ENCODE measurements at regions not wholly inside any gene's neighbourhood (a gene's known extent, or its start where the extent isn't known, plus 50 kb on each side); places are given as distances from the start of the nearest gene placed in this dataset.
"Not testable (repeated sequence)": the region's sequence is repeated elsewhere in the genome, so short reads cannot be mapped to it uniquely, and the experiment has no call there.

DNA sequence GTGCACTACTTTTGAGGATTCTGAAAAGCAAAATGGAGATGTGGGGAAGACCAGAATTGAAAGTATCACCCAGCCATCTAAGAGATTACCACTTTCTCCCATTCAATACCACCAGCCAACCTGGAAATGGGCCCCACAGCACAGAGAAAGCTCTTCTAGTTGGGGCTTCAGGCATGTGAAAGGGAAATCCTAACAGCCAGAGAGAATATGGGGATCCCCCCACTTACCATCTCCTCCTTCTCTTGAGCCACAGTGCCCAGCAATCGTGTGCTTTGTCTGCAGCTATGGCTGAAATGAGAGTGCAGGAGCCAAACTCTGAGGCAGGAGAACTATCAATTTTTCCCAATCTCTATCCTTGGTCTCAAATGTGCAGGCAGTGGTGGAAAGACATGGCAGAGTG is 173.2 kb upstream of the KCTD7 start:
- not testable (repeated sequence) for FAIRE-seq; DNase-seq (ENCODE audit: insufficient read length, low spot score)

DNA sequence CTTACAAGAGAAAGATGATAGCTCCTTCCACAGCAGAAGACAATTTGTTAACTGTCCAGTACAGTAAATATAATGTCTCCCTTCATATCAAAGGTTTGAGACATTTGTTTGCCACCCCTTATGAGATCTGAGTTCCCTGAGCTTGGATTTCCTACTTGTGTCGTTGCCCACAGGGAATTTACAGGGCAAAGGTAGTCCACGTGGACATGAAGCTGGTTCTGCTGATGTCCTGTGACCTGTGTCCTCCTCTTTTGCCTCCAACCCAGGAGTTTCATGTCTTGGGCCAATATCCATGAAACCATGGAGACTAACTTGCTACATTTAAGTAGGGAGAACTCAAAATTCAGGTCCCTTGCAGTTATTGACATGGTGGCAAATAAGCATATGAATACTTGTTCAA is 172.2 kb upstream of the KCTD7 start:
- not testable (repeated sequence) for FAIRE-seq; DNase-seq (ENCODE audit: insufficient read length, low spot score)

DNA sequence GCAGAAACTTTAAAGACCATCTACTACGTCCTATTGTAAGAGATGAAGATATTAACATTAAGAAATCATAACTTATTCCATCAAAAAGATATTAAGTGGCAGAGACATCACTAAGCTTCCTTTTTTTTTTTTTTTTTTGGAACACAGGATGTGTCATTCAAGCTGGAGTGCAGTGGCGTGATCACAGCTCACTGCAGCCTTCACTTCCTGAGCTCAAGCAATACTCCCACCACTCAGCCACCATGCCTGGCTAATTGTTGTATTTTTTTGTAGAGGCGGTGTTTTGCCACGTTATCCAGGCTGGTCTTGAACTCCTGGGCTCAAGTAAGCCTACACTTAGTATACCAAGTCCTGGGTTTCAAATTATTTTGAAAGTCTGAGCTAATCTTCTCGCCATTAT is 169.7 kb upstream of the KCTD7 start:
- DNase-seq (ENCODE audit: insufficient read length, low spot score) = not testable (repeated sequence)

DNA sequence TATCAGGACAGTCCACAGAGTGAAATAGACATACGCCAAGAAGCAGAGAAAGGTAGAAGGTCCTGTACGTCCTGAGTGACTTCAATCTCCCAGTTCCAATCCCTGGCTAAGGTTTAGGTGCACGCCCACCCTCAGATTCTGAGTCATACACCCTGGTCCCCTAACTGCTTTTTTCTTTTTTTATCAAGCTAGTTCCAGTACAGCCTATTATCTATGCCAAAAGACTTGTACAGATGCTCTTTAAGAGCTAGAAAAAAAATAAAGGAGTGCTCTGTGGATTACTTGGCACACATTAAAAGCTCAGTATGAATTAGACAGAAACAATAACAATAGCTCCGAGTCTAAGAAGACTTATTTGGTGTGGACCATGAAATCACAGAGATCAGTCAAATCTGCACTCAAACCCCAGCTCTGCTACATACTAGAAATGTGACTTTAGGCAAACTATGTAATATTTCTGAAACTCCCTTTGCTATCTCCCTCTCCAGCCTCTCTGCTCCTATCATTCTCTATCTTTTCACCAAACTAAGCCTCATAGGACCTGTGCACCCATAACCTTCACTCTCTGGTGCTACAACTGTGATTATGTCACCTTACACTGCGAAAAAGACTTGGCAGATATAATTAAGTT is 168.8 kb upstream of the KCTD7 start:
- not testable (repeated sequence) for FAIRE-seq; DNase-seq (ENCODE audit: insufficient read length, low spot score)

More for the DNA sequence above, 169.7 kb upstream of the KCTD7 start:
- FAIRE-seq = not testable (repeated sequence)

DNA sequence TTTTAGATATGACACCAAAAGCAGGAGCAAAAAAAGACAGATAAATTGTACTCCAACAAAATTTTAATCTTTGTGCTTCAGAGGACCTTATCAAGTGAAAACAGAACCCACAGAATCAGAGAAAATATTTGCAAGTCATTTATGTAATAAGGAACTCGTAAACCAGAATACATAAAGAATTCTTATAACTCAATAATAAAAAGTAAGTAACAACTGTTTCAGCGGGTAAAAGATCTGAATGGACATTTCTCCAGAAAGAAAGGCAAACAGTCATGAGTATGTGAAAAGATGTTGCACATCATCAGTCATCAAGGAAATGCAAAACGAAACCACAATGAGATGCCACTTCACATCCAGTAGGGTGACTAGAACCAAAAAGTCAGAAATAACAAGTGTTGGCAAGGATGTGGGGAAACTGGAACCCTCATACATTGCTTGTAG is 167.7 kb upstream of the KCTD7 start:
- DNase-seq (ENCODE audit: insufficient read length, low spot score) = no peak
- no peak for FAIRE-seq

DNA sequence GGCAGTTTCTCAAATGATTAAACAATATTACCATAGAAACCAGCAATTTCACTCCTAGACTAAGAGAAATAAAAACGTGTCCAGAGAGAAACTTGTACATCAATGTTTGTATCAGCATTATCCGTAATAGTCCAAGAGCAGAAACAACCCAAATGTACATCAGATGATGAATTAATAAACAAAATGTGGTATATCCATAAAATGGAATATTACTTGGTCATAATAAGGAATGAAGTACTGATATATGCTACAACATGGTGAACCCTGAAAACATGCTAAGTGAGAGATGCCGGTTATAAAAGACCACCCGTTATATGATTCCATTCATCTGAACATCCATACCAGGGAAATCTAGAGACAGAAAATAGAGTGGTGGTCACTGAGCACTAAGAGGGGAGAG is 167.3 kb upstream of the KCTD7 start:
- FAIRE-seq; DNase-seq (ENCODE audit: insufficient read length, low spot score): not testable (repeated sequence)

DNA sequence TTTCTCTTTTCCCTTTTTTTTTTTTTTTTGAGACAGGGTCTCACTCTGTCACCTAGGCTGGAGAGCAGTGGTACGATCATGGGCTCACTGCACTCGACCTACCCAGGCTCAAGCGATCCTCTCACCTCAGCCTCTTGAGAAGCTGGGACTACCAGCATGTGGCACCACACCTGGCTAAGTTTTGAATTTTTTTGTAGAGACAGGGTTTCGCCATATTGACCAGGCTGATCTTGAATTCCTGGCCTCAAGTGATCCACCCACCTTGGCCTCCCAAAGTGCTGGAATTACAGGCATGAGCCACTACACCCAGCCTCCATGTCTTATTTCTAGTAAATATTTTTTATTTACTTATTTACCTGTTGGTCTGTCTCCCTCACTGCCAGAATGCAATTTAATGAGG is 165.8 kb upstream of the KCTD7 start:
- not testable (repeated sequence) for DNase-seq (ENCODE audit: insufficient read length, low spot score); FAIRE-seq

DNA sequence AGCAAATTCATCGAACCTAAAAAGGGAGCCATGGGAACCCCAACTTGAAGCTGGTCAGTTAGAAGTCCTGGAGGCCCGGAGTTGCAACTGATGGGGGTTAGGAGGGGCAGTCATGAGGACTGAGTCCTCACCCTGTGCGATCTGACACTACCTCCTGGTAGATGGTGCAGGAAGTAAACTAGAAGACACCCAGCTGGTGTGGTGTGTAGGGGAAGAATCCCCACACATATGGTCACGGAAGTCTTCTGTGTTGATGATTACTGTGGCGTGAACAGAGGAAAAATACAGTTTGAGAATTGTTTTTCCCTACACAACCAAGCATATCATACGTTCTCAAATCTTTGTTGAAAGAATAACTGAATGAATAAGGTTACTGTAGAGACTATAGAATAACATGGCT is 164.6 kb upstream of the KCTD7 start:
- no peak for FAIRE-seq
- DNase-seq (ENCODE audit: insufficient read length, low spot score) = no peak

DNA sequence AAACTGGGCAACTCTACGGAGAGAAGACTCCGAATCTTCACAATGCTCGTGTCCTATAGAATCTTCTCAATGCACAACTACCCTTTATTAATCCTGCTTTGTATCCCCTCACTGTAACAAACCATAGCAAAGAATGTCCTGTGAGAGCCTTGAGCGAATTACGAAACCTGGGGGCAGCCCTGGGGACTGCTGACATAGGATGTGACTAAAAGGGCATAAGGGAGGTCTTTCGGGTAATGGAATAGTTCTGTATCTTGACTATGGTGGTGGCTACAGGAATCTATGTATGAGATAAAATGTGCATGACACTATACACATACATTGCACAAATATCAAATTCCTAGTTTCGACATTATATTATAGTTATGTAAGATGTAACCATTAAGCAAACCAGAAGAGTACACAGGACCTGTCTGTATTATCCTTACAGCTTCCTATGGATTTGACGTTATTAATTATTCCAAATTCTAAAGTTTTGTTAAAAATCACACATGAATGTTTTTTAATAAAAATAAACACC is 162.5 kb upstream of the KCTD7 start:
- DNase-seq (ENCODE audit: insufficient read length, low spot score) = no peak
- no peak for FAIRE-seq

DNA sequence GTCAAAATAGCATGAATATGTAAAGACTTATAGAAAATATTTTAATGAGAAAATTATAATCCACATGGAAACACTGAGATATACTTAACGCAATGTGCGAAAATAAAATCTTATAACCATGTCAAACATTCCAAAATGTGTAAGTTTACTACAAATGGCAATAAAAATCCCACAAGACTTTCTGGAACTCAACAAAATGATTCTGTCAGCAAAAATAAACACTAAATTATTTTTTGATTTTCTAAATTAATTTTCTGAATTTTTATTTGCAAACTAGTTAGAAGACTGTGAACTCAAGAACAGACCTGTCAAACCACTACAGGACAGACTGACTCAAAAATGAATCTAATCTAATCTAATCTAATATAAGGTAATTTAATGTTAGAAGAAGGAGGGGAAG is 160.8 kb upstream of the KCTD7 start:
- no peak for FAIRE-seq
- no peak for DNase-seq (ENCODE audit: insufficient read length, low spot score)

DNA sequence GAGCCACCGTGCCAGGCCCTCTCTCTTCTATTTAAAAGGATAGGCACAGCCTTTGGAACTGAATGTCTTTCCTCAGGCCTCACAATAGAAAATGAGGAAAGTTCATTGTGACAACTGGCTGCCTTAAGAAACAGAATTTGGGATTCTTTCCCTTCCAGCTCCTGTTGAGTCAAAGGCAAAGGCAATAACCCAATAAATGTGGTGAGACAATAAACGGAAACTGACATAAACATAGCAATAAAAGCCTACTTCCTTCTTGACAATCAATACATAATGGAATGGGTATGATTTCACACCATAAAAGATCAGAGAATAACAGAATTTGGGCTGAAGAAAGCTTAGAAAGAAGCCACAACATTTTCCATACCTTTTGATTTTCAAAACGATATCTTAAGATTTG is 155.6 kb upstream of the KCTD7 start:
- not testable (repeated sequence) for FAIRE-seq

DNA sequence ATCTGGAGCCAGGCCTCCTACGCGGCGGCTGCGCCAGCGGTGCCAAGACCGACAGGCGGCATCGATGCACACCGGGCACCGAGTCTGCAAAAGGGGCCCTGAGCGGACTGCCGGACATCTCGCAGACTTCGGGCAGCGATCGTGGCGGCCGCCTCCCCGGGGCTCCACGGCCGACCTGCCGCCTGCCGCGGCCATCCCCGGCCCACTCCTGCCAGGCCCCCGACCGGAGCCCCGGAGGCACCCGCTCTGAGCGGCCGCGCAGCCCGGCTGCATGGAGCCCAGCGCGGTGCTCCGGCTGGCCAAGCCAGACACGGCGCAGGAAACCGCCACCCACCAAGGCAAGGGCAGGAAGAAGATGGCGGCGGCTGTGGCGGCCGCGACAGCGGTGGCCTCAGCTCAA is 154.2 kb upstream of the KCTD7 start:
- DNase-seq (ENCODE audit: insufficient read length, low spot score) (no peak), FAIRE-seq (no peak)

More for the DNA sequence above, 155.6 kb upstream of the KCTD7 start:
- not testable (repeated sequence) for DNase-seq (ENCODE audit: insufficient read length, low spot score)

DNA sequence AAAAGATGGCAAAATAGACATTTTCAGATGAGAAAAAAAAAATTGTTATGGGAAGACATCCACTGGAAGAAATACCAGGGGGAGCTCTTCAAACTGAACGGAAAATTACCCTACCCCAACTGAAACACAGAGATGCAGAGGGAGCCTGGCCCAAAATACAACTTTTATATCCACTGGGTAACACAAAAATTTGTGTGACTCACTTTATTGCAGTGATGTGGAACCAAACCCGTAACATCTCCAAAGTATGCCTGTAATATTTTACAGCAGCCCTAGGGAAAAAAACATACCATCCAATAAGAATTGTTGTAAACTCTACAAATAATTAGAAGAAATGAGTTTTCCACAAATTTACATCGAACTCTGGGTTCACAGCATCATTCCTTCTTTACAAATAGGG is 152.6 kb upstream of the KCTD7 start:
- not testable (repeated sequence) for FAIRE-seq; DNase-seq (ENCODE audit: insufficient read length, low spot score)

DNA sequence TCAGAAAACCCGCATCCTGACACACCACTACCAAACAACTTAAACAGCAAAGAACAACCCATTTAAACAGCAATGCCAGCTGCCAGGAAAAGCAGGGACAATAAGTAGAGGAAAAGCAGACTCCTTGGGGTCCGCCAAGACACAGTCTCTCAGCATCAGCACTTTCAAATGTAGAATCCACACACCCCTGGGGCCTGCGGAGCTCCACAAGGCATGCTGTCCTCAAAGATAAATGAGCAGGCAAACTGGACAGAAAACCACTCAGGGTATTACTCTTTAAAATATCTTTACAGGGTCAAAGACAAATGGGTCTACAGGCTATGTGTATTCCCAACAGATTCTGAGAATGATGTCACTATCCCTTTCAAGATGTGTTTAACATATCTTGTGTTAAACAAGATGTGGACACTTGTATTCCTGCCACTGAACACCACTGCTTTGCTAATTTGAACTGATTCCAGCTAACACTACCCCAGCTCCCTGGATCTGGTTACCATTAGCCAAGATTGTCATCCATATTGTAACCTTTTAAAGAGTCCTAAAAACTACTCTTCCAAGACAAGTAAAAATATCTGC is 150.8 kb upstream of the KCTD7 start:
- not testable (repeated sequence) for DNase-seq (ENCODE audit: insufficient read length, low spot score); FAIRE-seq

DNA sequence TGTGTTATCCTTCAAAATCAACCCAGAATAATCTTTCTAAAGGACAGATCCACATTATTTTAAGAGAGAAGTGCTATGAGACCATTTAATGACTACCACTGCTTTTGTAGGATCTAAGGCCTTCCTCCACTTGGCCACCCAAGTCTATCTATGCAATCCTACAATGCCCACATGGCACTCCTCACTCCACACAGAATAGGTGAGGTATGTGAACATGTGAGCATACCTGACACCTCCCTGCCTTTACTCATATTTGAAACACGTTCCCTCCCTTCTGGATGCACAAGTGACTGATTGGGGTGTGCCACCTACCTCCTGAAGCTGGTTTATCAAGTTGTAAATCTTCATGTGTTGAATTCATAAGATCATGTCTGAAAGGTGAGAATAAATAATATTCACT is 147.5 kb upstream of the KCTD7 start:
- not testable (repeated sequence) for DNase-seq (ENCODE audit: insufficient read length, low spot score); FAIRE-seq

DNA sequence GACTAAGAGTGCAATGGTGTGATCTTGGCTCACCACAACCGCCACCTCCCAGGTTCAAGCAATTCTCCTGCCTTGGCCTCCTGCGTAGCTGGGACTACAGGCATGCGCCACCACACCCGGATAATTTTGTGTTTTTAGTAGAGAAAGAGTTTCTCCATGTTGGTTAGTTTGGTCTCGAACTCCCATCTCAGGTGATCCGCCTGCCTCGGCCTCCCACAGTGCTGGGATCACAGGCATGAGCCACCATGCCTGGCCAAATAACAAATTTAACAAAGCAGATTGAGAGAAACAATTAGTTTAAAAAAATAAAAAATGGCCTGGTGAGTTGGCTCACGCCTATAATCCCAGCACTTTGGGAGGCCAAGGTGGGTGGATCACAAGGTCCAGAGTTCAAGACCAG is 139.6 kb upstream of the KCTD7 start:
- FAIRE-seq = not testable (repeated sequence)

DNA sequence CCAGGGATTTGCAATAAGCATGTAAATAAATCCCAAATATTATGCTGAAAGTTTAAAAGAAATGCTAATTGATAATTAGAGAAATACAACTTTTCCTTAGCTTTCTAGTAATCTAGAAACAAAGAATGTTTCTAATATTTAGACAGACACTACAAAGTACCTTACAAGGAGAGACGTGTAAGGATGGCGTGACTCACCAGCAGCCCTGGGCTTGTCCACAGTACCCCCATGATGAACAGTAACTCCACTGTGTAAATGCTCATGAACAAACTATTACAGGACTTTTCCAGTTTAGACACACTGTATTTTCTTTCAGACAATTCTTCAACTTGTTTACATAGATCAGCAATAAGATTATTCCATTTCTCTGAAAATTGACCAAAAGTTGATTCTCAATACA is 138.9 kb upstream of the KCTD7 start:
- not testable (repeated sequence) for DNase-seq (ENCODE audit: insufficient read length, low spot score); FAIRE-seq

More for the DNA sequence above, 139.6 kb upstream of the KCTD7 start:
- not testable (repeated sequence) for DNase-seq (ENCODE audit: insufficient read length, low spot score)

DNA sequence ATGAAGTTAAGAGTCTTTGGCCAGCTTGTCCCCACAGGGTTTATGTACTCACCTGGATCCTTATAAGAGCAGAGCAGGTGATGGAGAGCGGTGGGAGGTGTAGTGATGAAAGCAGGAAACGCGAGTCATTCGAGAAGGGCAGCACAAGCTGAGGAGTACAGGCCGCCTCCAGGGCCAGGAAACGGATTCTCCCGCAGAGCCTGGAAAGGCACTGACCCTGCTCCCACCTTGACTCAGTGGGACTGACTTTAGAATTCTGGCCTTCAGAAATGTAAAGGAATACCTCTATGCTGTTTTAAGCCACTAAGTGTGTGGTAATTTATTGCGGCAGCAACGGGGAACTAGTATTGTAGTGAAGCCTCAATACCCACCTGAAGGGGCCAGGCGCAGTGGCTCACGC is 137.7 kb upstream of the KCTD7 start:
- not testable (repeated sequence) for DNase-seq (ENCODE audit: insufficient read length, low spot score); FAIRE-seq

DNA sequence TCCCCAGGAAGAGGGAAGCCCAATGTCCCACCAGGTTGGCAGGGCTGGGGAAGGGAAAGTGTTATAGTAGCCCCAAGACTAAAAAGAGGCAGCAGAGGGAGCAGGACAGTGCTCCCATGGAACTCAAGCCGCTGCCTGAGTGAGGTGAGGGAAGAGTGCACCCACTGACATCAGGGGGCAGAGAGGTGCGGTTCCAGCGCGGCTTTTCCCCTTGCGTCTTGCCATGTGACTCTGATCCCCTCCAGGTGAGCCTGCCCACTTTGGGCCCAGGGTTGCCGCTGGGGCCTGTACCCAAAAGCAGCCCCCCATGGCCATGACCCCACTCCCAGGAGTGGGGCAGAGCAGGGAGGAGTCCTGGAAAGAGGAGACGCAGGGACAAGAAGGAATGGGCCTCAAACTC is 136.3 kb upstream of the KCTD7 start:
- DNase-seq (ENCODE audit: insufficient read length, low spot score); FAIRE-seq: not testable (repeated sequence)

DNA sequence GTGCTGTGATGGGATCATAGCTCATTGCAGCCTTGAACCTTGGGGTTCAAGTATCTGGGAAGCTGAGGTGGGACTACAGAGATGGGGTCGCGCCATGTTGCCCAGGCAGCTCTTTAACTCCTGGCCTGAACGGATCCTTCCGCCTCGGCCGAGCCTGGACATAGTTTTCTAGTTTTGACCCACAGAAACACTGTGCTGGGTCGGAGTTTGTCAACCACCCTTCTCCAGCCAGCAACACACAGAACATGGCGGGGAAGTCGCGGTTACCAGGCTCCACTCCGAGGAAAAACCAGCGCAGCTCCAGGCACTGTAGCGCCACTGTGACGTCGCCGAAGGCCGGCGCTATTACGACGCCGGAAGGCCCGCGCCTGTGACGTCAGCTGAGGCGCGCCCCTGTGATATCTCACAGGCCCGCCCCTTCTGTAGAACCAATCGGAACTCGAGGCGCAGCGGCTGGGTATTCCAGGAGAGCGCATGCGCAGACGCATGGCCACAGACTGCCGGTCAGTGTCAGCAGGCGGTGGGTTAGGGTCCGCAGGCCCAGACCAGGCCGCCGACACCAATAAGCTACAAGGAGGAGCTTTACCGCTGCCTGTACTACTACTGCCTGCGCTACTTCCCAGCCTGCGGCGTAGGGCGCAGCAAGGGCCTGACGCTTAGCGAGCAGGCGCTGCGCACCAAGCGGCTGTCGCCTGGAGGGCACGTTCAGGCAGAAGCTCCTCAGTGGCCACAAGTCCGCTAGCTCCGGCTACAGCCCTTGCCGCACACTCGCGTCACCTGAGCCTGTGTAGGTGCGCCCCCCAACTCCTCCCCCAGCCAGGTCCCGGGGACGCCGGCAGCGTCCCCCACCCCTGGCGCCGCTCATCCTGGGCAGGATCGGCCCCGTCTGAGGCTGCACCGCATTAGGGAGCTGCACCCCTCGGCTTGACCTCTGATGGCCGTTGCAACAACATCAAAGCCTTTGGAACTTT is 135.2 kb upstream of the KCTD7 start:
- DNase-seq (ENCODE audit: insufficient read length, low spot score) = peak; percentile 87
- peak; percentile 20 for FAIRE-seq

DNA sequence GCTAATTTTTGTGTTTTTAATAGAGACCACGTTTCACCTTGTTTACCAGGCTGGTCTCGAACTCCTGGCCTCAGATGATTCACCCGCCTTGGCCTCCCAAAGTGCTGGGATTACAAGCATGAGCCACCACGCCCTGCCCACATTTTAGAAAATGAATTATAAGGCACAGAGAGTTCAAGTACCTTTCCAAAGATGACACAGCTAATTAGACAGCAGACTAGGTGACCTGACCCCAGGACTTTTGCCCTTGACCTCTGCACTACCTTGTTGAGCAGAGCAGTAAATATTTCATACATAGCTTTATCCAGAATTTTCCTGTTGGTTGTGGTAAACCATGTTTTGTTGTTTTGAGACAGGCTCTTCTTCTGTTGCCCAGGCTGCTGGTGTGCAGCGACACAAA is 131.3 kb upstream of the KCTD7 start:
- FAIRE-seq (no peak), DNase-seq (ENCODE audit: insufficient read length, low spot score) (no peak)
